ENCODE measurements at regions not wholly inside any gene's neighbourhood (a gene's known extent, or its start where the extent isn't known, plus 50 kb on each side); places are given as distances from the start of the nearest gene placed in this dataset.

DNA sequence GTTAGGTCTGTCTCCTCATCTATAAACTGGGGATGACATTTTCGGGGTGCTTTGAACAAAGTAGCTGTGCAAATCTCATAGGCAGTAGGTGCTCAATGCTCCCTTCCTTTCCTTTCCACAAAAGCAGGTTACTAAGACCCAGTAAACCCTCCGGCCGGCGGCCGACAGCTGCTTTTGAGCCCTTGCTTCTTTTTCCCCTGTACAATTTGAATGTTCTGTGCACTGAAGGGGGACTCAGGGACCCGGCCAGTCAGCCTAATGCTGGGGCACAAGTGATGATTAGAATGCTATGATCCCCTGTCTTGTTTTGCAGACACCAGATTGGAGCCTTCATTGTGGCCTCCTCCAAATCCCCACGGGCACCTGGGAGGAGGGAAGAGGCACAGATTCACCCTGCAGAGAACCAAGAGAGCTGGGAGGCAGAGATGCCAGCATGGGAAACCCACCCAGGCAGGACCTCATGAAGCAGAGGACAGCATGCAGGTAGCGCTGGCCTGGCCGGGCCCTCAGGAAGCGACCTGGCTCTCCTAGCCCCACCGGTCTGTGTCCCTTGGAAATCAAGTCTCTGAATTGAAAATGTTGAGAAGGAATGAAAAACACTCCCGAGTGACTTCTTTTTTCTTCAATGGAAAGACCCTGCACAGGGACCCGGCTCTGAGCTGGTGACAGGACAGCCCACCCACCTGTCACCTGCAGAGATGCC, 128.6 kb upstream of the HDAC4 start:
- DNase-seq (ENCODE audit: low spot score), result no peak
- H3K9me3 Mint-ChIP-seq, result no peaks in the 10 kb centered on the region
- H3K4me3 Mint-ChIP-seq (ENCODE audit: low read depth), result no peak overlapping the region
- H3K27me3 Mint-ChIP-seq (ENCODE audit: low read depth), result no peaks in the 10 kb centered on the region
- no peaks in the 10 kb centered on the region for H3K36me3 Mint-ChIP-seq (ENCODE audit: low read depth)
- H3K27ac Mint-ChIP-seq, result no peak overlapping the region
- no peaks in the 10 kb centered on the region for H3K4me1 Mint-ChIP-seq (ENCODE audit: low read depth)
- intact Hi-C loops (cut with micrococcal nuclease), result no loop called here

- no peak overlapping the region for H3K27ac Mint-ChIP-seq
Observed at GRCh38 chr2:239528883-239529282, 128.1 kb upstream of the HDAC4 start.

DNA sequence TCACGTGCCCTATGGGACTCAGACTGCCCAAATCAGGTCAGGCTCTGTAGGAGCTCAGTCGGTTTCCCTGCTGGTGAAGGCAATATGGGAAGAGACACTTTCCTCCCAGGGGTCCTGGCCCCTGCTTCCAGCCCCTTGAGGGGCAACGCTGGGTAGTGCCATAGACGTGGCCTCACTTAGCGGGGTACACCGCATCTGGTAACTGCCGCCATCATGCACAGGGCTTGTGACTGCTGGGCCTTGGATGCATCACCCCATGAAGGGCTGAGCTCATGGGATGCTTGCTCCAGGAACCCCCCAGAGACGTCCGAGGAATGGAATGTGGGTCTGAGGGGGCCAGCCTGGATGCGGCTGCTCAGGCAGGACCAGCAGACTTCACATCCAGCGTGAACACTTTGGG, 127.3 kb upstream of the HDAC4 start:
- no peak for DNase-seq (ENCODE audit: low spot score)
- Mint-ChIP-seq H3K4me3 (ENCODE audit: low read depth) (no peak overlapping the region), H3K4me1 (ENCODE audit: low read depth) (no peaks in the 10 kb centered on the region), H3K36me3 (ENCODE audit: low read depth) (no peaks in the 10 kb centered on the region), H3K27ac (no peak overlapping the region), H3K9me3 (no peaks in the 10 kb centered on the region), H3K27me3 (ENCODE audit: low read depth) (no peaks in the 10 kb centered on the region)
- intact Hi-C loops (cut with micrococcal nuclease), result no loop called here

More at GRCh38 chr2:239528883-239529282, 128.1 kb upstream of the HDAC4 start:
- no peak for DNase-seq (ENCODE audit: low spot score)
- Mint-ChIP-seq H3K4me1 (ENCODE audit: low read depth) (no peaks in the 10 kb centered on the region), H3K36me3 (ENCODE audit: low read depth) (no peaks in the 10 kb centered on the region), H3K27me3 (ENCODE audit: low read depth) (no peaks in the 10 kb centered on the region), H3K9me3 (no peaks in the 10 kb centered on the region), H3K4me3 (ENCODE audit: low read depth) (no peak overlapping the region)
- intact Hi-C loops (cut with micrococcal nuclease), result no loop called here

DNA sequence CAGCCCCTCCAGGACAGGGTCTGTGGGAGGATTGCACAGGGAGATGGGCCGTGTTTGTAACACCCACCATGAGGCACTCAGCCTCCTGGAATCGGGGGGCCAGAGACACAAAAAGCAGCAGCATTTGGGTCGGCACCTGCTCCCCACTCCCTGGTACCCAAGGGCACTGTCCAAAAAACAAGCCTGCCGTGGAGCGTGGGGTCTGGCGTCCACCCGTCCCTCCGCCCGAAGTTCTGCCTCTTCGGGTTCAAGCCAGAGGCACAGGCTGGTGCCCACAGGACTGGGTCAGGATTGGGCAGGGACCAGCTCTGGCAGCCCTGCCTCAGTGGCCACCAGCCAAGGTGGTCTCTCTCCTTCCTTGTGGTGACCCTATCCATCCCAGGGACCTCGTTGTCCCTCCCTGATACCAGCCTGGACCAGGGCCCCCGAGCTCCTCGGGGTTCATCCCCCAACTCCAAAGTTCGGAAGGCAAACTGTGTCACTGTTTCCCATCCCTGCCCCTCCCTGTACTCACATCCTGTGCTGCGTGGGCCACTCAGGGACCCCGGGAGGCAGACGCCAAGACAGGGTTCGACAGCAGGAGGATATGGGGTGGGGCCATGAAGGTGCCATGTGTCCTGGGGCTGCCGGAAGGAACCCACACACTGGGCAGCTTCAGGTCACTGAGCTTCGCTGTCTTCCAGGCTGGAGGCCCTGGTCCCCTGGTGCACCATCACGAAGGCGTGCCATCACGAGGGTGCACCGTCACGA, 126.0 kb upstream of the HDAC4 start:
- Mint-ChIP-seq H3K27me3 (ENCODE audit: low read depth) (no peaks in the 10 kb centered on the region), H3K27ac (no peak overlapping the region), H3K4me3 (ENCODE audit: low read depth) (no peak overlapping the region), H3K9me3 (no peaks in the 10 kb centered on the region), H3K36me3 (ENCODE audit: low read depth) (no peaks in the 10 kb centered on the region), H3K4me1 (ENCODE audit: low read depth) (no peaks in the 10 kb centered on the region)
- intact Hi-C loops (cut with micrococcal nuclease), result no loop called here
- no peak for DNase-seq (ENCODE audit: low spot score)

DNA sequence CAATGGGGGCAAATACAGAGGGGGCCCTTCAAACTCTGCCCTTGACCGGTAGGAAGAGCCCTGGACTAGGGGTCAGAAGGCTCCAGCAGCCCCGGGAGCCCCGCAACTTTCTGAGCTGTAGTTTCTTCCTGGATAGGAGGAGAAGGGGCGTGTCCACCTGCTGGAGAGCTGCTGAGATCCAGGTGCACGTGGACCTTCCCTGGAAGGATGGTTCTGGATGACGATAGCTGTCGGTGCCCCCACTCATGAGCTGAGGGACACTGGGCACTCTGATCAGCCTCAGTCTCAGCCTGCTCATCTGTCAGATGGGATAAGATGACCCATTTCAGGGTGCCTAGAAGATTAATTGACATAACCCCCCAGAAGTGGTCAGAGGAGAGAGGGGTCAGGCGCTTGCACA, 125.2 kb upstream of the HDAC4 start:
- Mint-ChIP-seq H3K27me3 (ENCODE audit: low read depth) (no peaks in the 10 kb centered on the region), H3K4me3 (ENCODE audit: low read depth) (no peak overlapping the region), H3K27ac (no peak overlapping the region), H3K4me1 (ENCODE audit: low read depth) (no peaks in the 10 kb centered on the region), H3K9me3 (no peaks in the 10 kb centered on the region), H3K36me3 (ENCODE audit: low read depth) (no peaks in the 10 kb centered on the region)
- DNase-seq (ENCODE audit: low spot score), result no peak
- intact Hi-C loops (cut with micrococcal nuclease), result no loop called here

GRCh38 chr2:239523954-239524330, 123.1 kb upstream of the HDAC4 start:
- Mint-ChIP-seq H3K27ac (no peak overlapping the region), H3K27me3 (ENCODE audit: low read depth) (no peaks in the 10 kb centered on the region), H3K4me3 (ENCODE audit: low read depth) (no peak overlapping the region), H3K36me3 (ENCODE audit: low read depth) (no peaks in the 10 kb centered on the region), H3K9me3 (no peaks in the 10 kb centered on the region), H3K4me1 (ENCODE audit: low read depth) (no peaks in the 10 kb centered on the region)
- intact Hi-C loops (cut with micrococcal nuclease), result no loop called here
- DNase-seq (ENCODE audit: low spot score), result no peak

DNA sequence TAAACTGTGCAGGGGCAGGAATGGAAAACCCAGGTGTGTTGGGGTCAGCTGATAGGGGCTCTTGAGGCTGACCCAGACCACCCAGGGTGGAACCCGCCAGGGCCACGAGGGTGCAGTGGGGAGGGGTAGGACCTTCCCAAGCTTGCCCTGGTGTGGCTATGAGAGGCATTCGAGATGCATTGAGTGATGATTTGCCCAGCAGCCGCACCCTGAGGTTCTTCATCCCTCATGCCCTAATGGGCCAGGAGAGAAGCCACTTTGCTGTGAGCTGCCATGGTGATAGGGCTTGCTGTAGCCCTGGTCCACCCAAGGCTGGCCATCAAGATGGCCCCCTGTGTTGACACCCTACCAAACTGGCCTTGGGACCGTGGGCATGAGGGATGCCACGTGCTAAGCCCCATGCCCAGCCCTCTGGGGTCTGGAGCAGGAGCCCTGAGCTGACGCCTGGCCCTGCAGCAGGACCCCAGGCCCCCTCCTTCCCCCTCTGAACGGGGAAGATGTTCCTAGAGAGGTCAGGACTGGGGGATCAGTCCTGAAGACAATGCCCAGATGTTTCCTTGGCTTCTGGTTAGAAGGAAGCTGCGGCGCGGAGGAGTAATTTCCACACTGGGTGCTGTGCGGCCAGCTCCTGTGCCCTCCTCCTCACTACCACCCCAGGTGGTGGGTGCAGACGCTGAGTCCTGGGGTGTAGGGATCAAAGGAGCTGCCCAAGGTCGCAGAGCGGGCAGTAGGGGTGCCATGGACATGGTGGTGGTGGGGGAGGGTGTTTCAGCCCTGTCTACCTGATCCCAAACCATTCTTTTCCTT, 122.5 kb upstream of the HDAC4 start:
- Mint-ChIP-seq H3K4me1 (ENCODE audit: low read depth) (no peaks in the 10 kb centered on the region), H3K4me3 (ENCODE audit: low read depth) (no peak overlapping the region), H3K27ac (no peak overlapping the region), H3K27me3 (ENCODE audit: low read depth) (no peaks in the 10 kb centered on the region), H3K36me3 (ENCODE audit: low read depth) (no peaks in the 10 kb centered on the region), H3K9me3 (no peaks in the 10 kb centered on the region)
- intact Hi-C loops (cut with micrococcal nuclease), result no loop called here
- no peak for DNase-seq (ENCODE audit: low spot score)

GRCh38 chr2:239522740-239523119, 121.9 kb upstream of the HDAC4 start:
- intact Hi-C loops (cut with micrococcal nuclease), result no loop called here
- no peak for DNase-seq (ENCODE audit: low spot score)
- Mint-ChIP-seq H3K9me3 (no peaks in the 10 kb centered on the region), H3K27me3 (ENCODE audit: low read depth) (no peaks in the 10 kb centered on the region), H3K27ac (no peak overlapping the region), H3K4me1 (ENCODE audit: low read depth) (no peaks in the 10 kb centered on the region), H3K4me3 (ENCODE audit: low read depth) (no peak overlapping the region), H3K36me3 (ENCODE audit: low read depth) (no peaks in the 10 kb centered on the region)

DNA sequence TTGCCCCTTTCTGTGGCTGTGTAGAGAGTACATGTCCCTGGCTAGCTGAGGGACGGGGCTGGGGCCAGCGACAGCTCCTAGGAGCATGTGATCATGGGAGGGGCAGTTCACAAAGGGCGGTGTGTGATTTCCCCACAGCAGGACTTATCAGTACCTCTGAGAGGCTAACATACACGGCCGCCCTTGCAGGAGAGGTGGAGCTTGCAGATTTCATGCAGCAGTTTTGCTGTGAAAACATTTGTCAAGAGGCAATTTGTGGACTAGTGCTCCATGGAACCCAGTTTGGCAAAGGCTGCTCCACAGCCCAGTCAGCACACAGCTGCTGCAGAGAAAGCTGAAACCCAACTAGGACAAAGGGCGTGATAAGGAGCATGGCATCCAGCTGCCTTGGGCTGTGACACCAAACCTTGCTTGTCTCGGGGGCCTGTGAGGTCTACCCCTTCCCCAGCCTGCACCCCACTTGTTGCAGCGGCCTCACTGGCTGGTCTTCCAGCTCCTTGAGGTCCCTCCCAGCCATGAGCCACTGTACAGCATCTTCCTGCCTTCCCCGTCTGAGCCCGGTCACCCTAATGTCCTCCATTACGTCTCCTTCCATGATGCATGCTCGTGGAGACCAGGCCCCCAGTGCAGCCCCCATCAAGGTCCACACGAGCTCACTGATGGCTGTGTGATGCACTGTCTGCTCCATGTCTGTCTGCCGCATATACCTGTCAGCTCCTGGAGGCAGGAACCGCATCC, 121.4 kb upstream of the HDAC4 start:
- Mint-ChIP-seq H3K27ac (no peak overlapping the region), H3K36me3 (ENCODE audit: low read depth) (no peaks in the 10 kb centered on the region), H3K4me1 (ENCODE audit: low read depth) (no peaks in the 10 kb centered on the region), H3K4me3 (ENCODE audit: low read depth) (no peak overlapping the region), H3K27me3 (ENCODE audit: low read depth) (no peaks in the 10 kb centered on the region), H3K9me3 (no peaks in the 10 kb centered on the region)
- intact Hi-C loops (cut with micrococcal nuclease), result no loop called here
- DNase-seq (ENCODE audit: low spot score), result no peak

DNA sequence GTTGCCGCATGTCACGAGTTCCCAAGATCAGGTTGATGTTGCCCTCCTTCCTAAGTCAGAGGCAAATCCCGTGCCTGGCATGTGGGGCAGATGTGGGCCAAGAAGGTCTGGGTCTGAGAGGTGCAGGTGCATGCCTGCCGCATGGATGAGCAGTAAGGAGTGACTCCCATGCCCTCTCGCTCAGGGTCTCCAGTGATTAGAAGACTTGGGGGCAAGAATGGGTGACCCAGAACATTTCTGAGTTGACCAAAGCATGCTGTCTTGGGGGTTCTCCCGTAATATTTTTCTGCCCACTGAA, 120.6 kb upstream of the HDAC4 start:
- Mint-ChIP-seq H3K4me1 (ENCODE audit: low read depth) (no peaks in the 10 kb centered on the region), H3K27me3 (ENCODE audit: low read depth) (no peaks in the 10 kb centered on the region), H3K27ac (no peak overlapping the region), H3K4me3 (ENCODE audit: low read depth) (no peak overlapping the region), H3K9me3 (no peaks in the 10 kb centered on the region), H3K36me3 (ENCODE audit: low read depth) (no peaks in the 10 kb centered on the region)
- intact Hi-C loops (cut with micrococcal nuclease), result no loop called here
- DNase-seq (ENCODE audit: low spot score), result no peak

DNA sequence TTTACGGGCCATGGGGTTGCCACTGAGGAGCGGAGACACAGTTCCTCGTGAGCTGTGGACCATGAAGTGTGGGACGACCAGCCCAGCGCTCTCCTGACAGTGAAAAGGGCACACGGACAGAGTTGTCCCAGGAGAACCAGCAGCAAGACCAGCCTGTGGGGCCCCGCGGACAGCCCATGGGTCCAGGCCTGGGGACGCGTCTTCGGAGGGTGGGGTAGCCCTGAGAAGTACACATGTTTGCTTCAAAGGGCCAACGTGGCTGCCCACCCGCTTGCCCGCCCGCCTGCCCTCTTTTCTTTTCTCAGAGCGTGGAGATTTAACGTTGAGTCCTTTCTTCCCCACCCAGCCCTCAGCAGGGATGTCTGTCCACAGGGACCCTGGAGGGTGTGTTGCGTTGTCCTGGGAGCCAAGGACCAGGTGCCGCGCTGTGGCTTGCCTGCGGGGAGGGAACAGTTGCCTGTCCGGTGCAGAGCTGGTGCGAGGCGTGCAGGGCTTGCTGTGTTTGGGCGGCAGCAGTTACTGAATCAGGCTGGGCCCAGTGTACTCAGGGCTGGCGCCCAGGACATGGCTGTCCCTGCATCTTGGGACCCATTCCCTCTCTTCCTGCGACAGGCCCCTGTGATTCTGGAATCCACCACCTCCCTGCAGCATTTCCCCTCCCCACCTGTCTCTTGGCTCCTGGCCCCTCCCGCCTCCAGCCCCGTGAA, 120.1 kb upstream of the HDAC4 start:
- Mint-ChIP-seq H3K27ac (no peak overlapping the region), H3K4me1 (ENCODE audit: low read depth) (no peaks in the 10 kb centered on the region), H3K9me3 (no peaks in the 10 kb centered on the region), H3K4me3 (ENCODE audit: low read depth) (no peak overlapping the region), H3K27me3 (ENCODE audit: low read depth) (no peaks in the 10 kb centered on the region), H3K36me3 (ENCODE audit: low read depth) (no peaks in the 10 kb centered on the region)
- intact Hi-C loops (cut with micrococcal nuclease), result no loop called here
- DNase-seq (ENCODE audit: low spot score), result no peak

GRCh38 chr2:239519921-239520585, 119.2 kb upstream of the HDAC4 start:
- H3K27ac Mint-ChIP-seq, result no peak overlapping the region
- intact Hi-C loops (cut with micrococcal nuclease), result no loop called here
- H3K36me3 Mint-ChIP-seq (ENCODE audit: low read depth), result no peaks in the 10 kb centered on the region
- no peaks in the 10 kb centered on the region for H3K4me1 Mint-ChIP-seq (ENCODE audit: low read depth)
- H3K27me3 Mint-ChIP-seq (ENCODE audit: low read depth), result no peaks in the 10 kb centered on the region
- H3K4me3 Mint-ChIP-seq (ENCODE audit: low read depth), result no peak overlapping the region
- H3K9me3 Mint-ChIP-seq, result no peaks in the 10 kb centered on the region
- no peak for DNase-seq (ENCODE audit: low spot score)
